Neural progenitor cell (in vitro differentiated cells): ENCODE measurements at regions not wholly inside any gene's neighbourhood (a gene's known extent, or its start where the extent isn't known, plus 50 kb on each side); places are given as distances from the start of the nearest gene placed in this dataset.

Experiments
- DNase-seq: peaks from one replicate; pipeline ENCODE4 v3.0.0-alpha.2; 2016; ENCODE audit warnings: low spot score
- H2AFZ ChIP-seq: fragments of 200-600 bp; sonication (generic); replicated peaks from 2 replicates; pipeline ENCODE4 v1.6.1; 2016; ENCODE audit warnings: antibody characterized with exemption
- H3F3A ChIP-seq: fragments of 200-600 bp; sonication (generic); 2 replicates; pipeline ENCODE4 v1.6.1; 2016; ENCODE audit warnings: antibody characterized with exemption, low read depth
- H3K27ac ChIP-seq: fragments of 200-600 bp; sonication (generic); 2 replicates; pipeline ENCODE4 v1.5.1; 2016; ENCODE audit warnings: mild to moderate bottlenecking
- H3K27me3 ChIP-seq: fragments of 200-600 bp; sonication (generic); 2 replicates; pipeline ENCODE4 v1.6.1; 2016; ENCODE audit warnings: mild to moderate bottlenecking, moderate library complexity
- H3K36me3 ChIP-seq: fragments of 200-600 bp; sonication (generic); 2 replicates; pipeline ENCODE4 v1.5.1; 2016
- H3K4me1 ChIP-seq: fragments of 200-600 bp; sonication (generic); 2 replicates; pipeline ENCODE4 v1.6.1; 2016; ENCODE audit warnings: mixed run types
- H3K4me2 ChIP-seq: fragments of 200-600 bp; sonication (generic); 2 replicates; pipeline ENCODE4 v1.6.1; 2016
- H3K4me3 ChIP-seq: fragments of 200-600 bp; sonication (generic); 2 replicates; pipeline ENCODE4 v1.5.1; 2016
- H3K79me2 ChIP-seq: fragments of 200-600 bp; sonication (generic); 2 replicates; pipeline ENCODE4 v1.6.1; 2016; ENCODE audit warnings: low read depth
- H3K9ac ChIP-seq: fragments of 200-600 bp; sonication (generic); 2 replicates; pipeline ENCODE4 v1.6.1; 2016
- H3K9me3 ChIP-seq: fragments of 200-600 bp; sonication (generic); 2 replicates; pipeline ENCODE4 v1.5.1; 2016; ENCODE audit warnings: low read depth
- H4K20me1 ChIP-seq: fragments of 200-600 bp; sonication (generic); 2 replicates; pipeline ENCODE4 v1.6.1; 2016; ENCODE audit warnings: low read depth
- H3K27ac Mint-ChIP-seq: 3 replicates; pipeline ENCODE4 v1.8.0; 2021; ENCODE audit warnings: mixed read lengths
- H3K27me3 Mint-ChIP-seq: 2 replicates; pipeline ENCODE4 v1.8.0; 2022; ENCODE audit warnings: low read depth, mild to moderate bottlenecking, inconsistent platforms, moderate library complexity, mixed read lengths; ENCODE audit not compliant: insufficient read depth
- H3K36me3 Mint-ChIP-seq: 3 replicates; pipeline ENCODE4 v1.8.0; 2021; ENCODE audit warnings: mixed read lengths
- H3K4me1 Mint-ChIP-seq: 3 replicates; pipeline ENCODE4 v1.8.0; 2021; ENCODE audit warnings: mixed read lengths
- H3K4me3 Mint-ChIP-seq: 3 replicates; pipeline ENCODE4 v1.8.0; 2021; ENCODE audit warnings: mild to moderate bottlenecking, moderate library complexity, mixed read lengths
- H3K9me3 Mint-ChIP-seq: 3 replicates; pipeline ENCODE4 v1.8.0; 2020; ENCODE audit warnings: mixed read lengths
- EZH2 ChIP-seq: fragments of 200-600 bp; sonication (generic); IDR thresholded peaks from 2 replicates; pipeline ENCODE4 v1.6.1; 2017; ENCODE audit warnings: antibody characterized with exemption, mild to moderate bottlenecking, moderate library complexity
- EZH2phosphoT487 ChIP-seq: fragments of 200-600 bp; sonication (generic); IDR thresholded peaks from 2 replicates; pipeline ENCODE4 v1.6.1; 2017; ENCODE audit warnings: antibody characterized with exemption
- TF ChIP-seq, protein P1 (sequence below): fragments of 200-600 bp; sonication (generic); IDR thresholded peaks from 2 replicates; pipeline ENCODE4 v1.5.1; 2017; ENCODE audit warnings: antibody characterized with exemption, mild to moderate bottlenecking

DNA sequence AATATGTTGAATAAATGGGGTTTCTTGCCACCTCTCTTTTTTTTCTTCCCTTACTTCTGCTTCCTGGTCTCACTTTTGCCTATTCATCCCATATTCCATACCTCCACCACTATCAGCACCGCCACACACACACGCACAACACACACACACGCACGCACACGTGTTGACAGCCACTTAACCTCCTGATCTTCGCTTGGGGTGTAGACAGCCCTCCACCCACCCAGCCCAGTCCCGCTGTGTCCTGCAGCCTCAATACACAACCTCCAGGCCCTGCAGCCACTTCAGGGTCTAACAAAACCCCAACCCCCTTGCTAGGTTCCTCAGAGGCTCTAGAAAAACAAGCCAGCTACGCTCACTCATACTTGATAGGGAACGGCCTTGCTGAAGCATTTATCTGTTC, 72.3 kb downstream of the LINC00237 start:
- Histone ChIP-seq H3K27me3 (no peaks in the 10 kb centered on the region), H3K79me2 (no peaks in the 10 kb centered on the region), H3K9me3 (no peaks in the 10 kb centered on the region), H3F3A (no peaks in the 10 kb centered on the region), H3K36me3 (no peaks in the 10 kb centered on the region), H3K9ac (no peak overlapping the region), H3K4me2 (no peak overlapping the region), H3K4me1 (peaks cover 20% of the 10 kb centered on the region), H2AFZ (no peak overlapping the region), H4K20me1 (no peaks in the 10 kb centered on the region), H3K4me3 (no peak overlapping the region), H3K27ac (no peak overlapping the region)
- Mint-ChIP-seq H3K4me1 (peaks cover 15% of the 10 kb centered on the region), H3K9me3 (no peaks in the 10 kb centered on the region), H3K36me3 (no peaks in the 10 kb centered on the region), H3K4me3 (no peak overlapping the region), H3K27me3 (peaks cover 8% of the 10 kb centered on the region), H3K27ac (no peak overlapping the region)
- TF ChIP-seq, protein P1, sequence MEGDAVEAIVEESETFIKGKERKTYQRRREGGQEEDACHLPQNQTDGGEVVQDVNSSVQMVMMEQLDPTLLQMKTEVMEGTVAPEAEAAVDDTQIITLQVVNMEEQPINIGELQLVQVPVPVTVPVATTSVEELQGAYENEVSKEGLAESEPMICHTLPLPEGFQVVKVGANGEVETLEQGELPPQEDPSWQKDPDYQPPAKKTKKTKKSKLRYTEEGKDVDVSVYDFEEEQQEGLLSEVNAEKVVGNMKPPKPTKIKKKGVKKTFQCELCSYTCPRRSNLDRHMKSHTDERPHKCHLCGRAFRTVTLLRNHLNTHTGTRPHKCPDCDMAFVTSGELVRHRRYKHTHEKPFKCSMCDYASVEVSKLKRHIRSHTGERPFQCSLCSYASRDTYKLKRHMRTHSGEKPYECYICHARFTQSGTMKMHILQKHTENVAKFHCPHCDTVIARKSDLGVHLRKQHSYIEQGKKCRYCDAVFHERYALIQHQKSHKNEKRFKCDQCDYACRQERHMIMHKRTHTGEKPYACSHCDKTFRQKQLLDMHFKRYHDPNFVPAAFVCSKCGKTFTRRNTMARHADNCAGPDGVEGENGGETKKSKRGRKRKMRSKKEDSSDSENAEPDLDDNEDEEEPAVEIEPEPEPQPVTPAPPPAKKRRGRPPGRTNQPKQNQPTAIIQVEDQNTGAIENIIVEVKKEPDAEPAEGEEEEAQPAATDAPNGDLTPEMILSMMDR, result no peak
- no peak for TF ChIP-seq EZH2phosphoT487
- no peak for DNase-seq

DNA sequence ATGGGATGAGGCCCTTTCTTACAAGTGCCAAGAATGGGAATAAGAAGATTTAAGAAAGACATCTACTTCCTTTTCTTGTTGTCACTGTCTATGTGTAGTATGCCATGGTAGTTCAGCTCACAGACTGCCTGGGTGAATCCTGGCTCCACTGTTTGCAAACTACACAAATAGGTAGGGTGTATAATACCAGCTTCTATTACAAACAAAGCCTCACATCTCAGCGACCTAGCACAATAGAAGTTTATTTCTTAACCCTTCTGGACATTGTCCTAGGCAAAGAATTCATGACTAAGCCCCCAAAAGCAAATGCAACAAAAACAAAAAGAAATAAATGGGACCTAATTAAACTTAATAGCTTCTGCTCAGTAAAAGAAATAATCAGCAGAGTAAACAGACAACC, 74.5 kb downstream of the LINC00237 start:
- Histone ChIP-seq H3K9me3 (no peaks in the 10 kb centered on the region), H3K79me2 (no peaks in the 10 kb centered on the region)

DNA sequence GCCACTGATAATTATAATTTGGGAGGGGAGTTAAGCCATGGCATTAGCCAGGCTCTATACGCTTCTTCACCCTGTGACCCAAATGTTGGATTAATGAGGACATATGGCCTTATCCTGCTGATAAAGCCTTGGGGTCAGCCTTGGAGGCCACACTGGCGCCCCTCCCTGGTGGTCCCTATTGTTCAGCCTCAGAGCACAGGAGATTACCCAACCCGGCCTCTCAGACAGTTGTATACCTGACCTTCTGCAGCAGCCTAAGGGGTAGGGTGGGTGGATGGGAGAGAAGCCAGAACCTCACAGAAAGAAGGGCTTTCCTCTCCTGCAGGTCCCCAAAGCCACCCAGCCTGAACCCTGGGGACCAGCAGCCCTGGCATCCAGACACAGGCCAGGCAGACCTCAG, 76.8 kb downstream of the LINC00237 start:
- Mint-ChIP-seq H3K27ac (peak overlapping the region; percentile 61), H3K36me3 (no peaks in the 10 kb centered on the region), H3K4me3 (no peak overlapping the region), H3K4me1 (peaks cover 20% of the 10 kb centered on the region), H3K9me3 (peaks cover 2% of the 10 kb centered on the region), H3K27me3 (peaks cover 11% of the 10 kb centered on the region)
- no peaks in the 10 kb centered on the region for H3F3A ChIP-seq
- H3K9ac ChIP-seq, result no peak overlapping the region
- H3K27ac ChIP-seq, result no peak overlapping the region
- H3K4me1 ChIP-seq, result peaks cover 27% of the 10 kb centered on the region
- TF ChIP-seq EZH2 (no peak), EZH2phosphoT487 (no peak)
- TF ChIP-seq, protein P1, result peak; percentile 4
- peak overlapping the region; percentile 17 for H3K4me2 ChIP-seq
- no peaks in the 10 kb centered on the region for H3K79me2 ChIP-seq
- no peaks in the 10 kb centered on the region for H3K9me3 ChIP-seq
- no peak overlapping the region for H2AFZ ChIP-seq
- DNase-seq, result peak; percentile 59
- no peaks in the 10 kb centered on the region for H4K20me1 ChIP-seq
- no peaks in the 10 kb centered on the region for H3K36me3 ChIP-seq
- H3K27me3 ChIP-seq, result no peaks in the 10 kb centered on the region
- no peak overlapping the region for H3K4me3 ChIP-seq

More for the DNA sequence above, 74.5 kb downstream of the LINC00237 start:
- Histone ChIP-seq H3F3A (no peaks in the 10 kb centered on the region), H3K27me3 (no peaks in the 10 kb centered on the region), H3K36me3 (no peaks in the 10 kb centered on the region), H4K20me1 (no peaks in the 10 kb centered on the region), H3K4me1 (peaks cover 27% of the 10 kb centered on the region), H3K4me2 (peak overlapping the region; percentile 26), H2AFZ (no peak overlapping the region), H3K9ac (no peak overlapping the region), H3K4me3 (no peak overlapping the region), H3K27ac (no peak overlapping the region)
- Mint-ChIP-seq H3K4me1 (peaks cover 20% of the 10 kb centered on the region), H3K9me3 (no peaks in the 10 kb centered on the region), H3K36me3 (no peaks in the 10 kb centered on the region), H3K4me3 (no peak overlapping the region), H3K27ac (no peak overlapping the region), H3K27me3 (peaks cover 9% of the 10 kb centered on the region)
- no peak for DNase-seq
- TF ChIP-seq, protein P1, result no peak
- TF ChIP-seq EZH2phosphoT487 (no peak), EZH2 (no peak)
